ENCODE measurements at regions not wholly inside any gene's neighbourhood (a gene's known extent, or its start where the extent isn't known, plus 50 kb on each side); places are given as distances from the start of the nearest gene placed in this dataset.
"Not testable (repeated sequence)": the region's sequence is repeated elsewhere in the genome, so short reads cannot be mapped to it uniquely, and the experiment has no call there.

DNA sequence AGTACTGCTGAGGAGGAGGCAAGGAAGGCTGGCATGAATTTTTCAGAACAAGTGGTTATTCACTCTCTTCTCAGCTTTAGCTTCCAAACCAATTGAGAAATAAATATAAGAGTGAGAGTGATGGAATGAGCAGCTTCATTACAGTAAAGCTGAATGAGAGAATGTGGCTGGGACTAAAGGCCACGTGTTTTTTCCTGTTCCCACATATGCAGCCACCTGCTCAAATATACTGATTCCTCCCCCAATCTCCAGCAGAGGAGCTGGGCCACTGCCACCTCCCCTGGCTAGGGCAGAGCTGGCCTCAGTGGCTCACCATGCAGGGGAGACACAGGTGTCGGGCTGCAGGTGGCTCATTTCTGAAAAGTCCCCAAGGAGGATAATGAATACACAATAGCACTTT is 1505.3 kb upstream of the WWC1 start:
- TF ChIP-seq, protein P1, sequence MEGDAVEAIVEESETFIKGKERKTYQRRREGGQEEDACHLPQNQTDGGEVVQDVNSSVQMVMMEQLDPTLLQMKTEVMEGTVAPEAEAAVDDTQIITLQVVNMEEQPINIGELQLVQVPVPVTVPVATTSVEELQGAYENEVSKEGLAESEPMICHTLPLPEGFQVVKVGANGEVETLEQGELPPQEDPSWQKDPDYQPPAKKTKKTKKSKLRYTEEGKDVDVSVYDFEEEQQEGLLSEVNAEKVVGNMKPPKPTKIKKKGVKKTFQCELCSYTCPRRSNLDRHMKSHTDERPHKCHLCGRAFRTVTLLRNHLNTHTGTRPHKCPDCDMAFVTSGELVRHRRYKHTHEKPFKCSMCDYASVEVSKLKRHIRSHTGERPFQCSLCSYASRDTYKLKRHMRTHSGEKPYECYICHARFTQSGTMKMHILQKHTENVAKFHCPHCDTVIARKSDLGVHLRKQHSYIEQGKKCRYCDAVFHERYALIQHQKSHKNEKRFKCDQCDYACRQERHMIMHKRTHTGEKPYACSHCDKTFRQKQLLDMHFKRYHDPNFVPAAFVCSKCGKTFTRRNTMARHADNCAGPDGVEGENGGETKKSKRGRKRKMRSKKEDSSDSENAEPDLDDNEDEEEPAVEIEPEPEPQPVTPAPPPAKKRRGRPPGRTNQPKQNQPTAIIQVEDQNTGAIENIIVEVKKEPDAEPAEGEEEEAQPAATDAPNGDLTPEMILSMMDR (IDR thresholded peaks at IDR 0.05; ENCODE audit: insufficient read depth, low read length, poor library complexity, severe bottlenecking): no peak
- Histone ChIP-seq H3K27me3 (replicated peaks; ENCODE audit: control insufficient read depth, insufficient read depth, low read length) (no peaks in the 10 kb centered on the region), H3K4me3 (replicated peaks; ENCODE audit: low read depth, low read length) (no peak overlapping the region), H3K36me3 (ENCODE audit: control insufficient read depth, insufficient read depth, low read length) (no peaks in the 10 kb centered on the region)
- DNase-seq (ENCODE audit: extremely low read depth, insufficient read length): no peak

DNA sequence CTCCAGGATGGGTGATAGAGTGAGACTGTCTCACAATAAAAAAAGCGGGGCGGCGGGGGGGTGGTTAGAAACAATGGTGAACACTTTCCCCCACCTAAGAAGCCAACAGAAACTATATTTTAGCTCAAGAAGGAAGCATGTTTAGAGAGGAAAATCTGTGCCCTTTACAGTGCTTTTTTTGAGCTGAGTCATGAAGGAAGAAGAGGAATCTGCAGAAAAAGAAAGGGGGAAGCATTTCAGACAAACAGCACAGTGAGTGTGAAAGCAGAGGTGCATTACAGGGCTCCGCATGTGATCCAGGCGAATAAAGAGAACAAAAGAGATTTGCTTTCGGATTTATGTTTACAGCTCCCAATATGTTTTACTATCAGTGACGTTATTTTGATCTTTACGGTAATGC is 1504.6 kb upstream of the WWC1 start:
- no peak overlapping the region for H3K4me3 ChIP-seq (replicated peaks; ENCODE audit: low read depth, low read length)
- TF ChIP-seq, protein P1 (IDR thresholded peaks at IDR 0.05; ENCODE audit: insufficient read depth, low read length, poor library complexity, severe bottlenecking): no peak
- no peak for DNase-seq (ENCODE audit: extremely low read depth, insufficient read length)
- H3K36me3 ChIP-seq (ENCODE audit: control insufficient read depth, insufficient read depth, low read length): no peaks in the 10 kb centered on the region
- H3K27me3 ChIP-seq (replicated peaks; ENCODE audit: control insufficient read depth, insufficient read depth, low read length): no peaks in the 10 kb centered on the region

DNA sequence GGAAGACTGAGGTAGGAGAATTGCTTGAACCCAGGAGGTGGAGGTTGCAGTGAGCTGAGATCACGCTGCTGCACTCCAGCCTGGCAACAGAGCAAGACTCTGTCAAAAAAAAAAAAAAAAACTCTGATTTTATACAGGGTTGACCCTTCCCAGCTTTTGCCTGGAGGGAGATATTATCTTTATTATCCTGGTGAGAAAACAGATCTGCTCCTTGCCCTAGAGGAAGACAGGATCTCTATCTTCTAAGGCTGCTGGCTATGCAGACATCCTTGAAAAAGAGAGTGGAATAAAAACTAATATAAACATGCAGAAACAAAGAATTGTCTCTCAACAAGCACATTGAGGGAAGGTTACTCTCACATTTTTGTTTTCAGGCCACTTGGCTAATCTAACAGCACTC is 1503.4 kb upstream of the WWC1 start:
- no peak for DNase-seq (ENCODE audit: extremely low read depth, insufficient read length)
- TF ChIP-seq, protein P1 (IDR thresholded peaks at IDR 0.05; ENCODE audit: insufficient read depth, low read length, poor library complexity, severe bottlenecking): no peak
- H3K27me3 ChIP-seq (replicated peaks; ENCODE audit: control insufficient read depth, insufficient read depth, low read length): no peaks in the 10 kb centered on the region
- H3K4me3 ChIP-seq (replicated peaks; ENCODE audit: low read depth, low read length): no peak overlapping the region
- no peaks in the 10 kb centered on the region for H3K36me3 ChIP-seq (ENCODE audit: control insufficient read depth, insufficient read depth, low read length)

DNA sequence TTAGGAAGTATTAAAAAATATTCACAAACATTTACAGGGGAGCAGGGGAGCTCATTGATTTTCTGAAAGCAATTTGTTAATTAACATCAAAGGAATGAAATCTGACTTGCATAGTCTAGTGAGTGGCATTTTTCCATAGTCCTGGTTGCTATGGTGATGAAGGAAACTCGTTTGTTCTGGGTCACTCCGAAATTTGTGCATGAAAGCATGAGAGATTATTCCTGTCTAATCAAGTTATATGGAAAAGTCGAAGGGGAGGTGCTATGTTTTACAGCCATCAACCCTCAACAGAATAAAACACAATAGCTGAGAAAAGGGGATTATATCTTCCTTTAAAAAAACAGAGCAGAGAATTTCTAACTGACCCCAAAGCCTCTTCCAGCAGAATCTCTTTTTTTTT is 1495.7 kb upstream of the WWC1 start:
- DNase-seq (ENCODE audit: extremely low read depth, insufficient read length): no peak
- TF ChIP-seq, protein P1 (IDR thresholded peaks at IDR 0.05; ENCODE audit: insufficient read depth, low read length, poor library complexity, severe bottlenecking): no peak
- H3K4me3 ChIP-seq (replicated peaks; ENCODE audit: low read depth, low read length): no peak overlapping the region
- no peaks in the 10 kb centered on the region for H3K36me3 ChIP-seq (ENCODE audit: control insufficient read depth, insufficient read depth, low read length)
- no peaks in the 10 kb centered on the region for H3K27me3 ChIP-seq (replicated peaks; ENCODE audit: control insufficient read depth, insufficient read depth, low read length)

DNA sequence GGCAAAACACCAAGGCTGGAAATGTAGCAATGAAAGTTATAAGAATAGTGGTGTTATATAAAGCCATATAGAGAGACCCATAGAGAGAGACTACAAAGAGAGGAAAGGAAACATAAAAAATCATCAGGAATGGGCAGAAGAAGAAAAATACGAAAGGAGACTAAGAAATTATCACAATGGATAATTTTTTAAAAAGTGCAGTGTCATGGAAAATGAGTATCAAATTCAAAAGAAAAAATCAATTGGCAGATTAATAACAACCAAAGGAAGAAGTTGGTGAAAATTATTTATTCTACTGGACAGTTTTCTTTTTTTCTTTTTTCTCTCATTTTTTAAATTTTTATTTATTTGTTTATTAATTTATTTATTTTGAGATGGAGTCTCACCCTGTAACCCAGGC is 1488.4 kb upstream of the WWC1 start:
- Histone ChIP-seq H3K27me3 (replicated peaks; ENCODE audit: control insufficient read depth, insufficient read depth, low read length) (no peaks in the 10 kb centered on the region), H3K4me3 (replicated peaks; ENCODE audit: low read depth, low read length) (no peak overlapping the region), H3K36me3 (ENCODE audit: control insufficient read depth, insufficient read depth, low read length) (no peaks in the 10 kb centered on the region)
- DNase-seq (ENCODE audit: extremely low read depth, insufficient read length): no peak
- TF ChIP-seq, protein P1 (IDR thresholded peaks at IDR 0.05; ENCODE audit: insufficient read depth, low read length, poor library complexity, severe bottlenecking): no peak

DNA sequence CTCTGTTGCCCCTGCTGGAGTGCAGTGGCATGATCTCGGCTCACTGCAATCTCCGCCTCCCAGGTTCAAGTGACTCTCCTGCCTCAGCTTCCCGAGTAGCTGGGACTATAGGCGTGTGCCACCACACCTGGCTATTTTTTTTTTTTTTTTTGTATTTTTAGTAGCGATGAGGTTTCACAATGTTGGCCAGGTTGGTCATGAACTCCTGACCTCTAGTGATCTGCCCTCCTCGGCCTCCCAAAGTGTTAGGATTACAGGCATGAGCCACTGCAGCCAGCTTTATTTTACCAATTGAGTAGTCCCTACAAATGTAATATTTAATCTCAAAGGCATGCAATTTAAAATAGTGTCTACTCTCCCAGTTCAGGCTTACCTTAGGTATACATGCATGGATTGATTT is 1487.2 kb upstream of the WWC1 start:
- DNase-seq (ENCODE audit: extremely low read depth, insufficient read length); H3K27me3 ChIP-seq (replicated peaks; ENCODE audit: control insufficient read depth, insufficient read depth, low read length); H3K4me3 ChIP-seq (replicated peaks; ENCODE audit: low read depth, low read length); H3K36me3 ChIP-seq (ENCODE audit: control insufficient read depth, insufficient read depth, low read length): not testable (repeated sequence)

DNA sequence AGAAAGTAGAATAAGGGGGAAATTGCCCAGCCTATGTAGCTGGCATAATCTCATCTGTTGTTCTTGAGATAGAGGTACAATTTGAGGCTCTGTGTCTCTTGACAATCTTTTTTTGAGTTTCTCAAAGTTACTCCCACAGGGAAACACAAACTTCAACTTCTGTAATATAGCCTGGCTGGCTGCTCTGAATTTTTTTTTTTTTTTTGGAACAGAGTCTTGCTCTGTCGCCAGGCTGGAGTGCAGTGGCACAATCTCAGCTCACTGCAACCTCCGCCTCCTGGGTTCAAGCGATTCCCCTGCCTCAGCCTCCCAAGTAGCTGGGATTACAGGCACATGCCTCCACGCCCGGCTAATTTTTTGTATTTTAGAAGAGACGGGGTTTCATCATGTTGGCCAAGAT is 1486.8 kb upstream of the WWC1 start:
- not testable (repeated sequence) for H3K36me3 ChIP-seq (ENCODE audit: control insufficient read depth, insufficient read depth, low read length); H3K27me3 ChIP-seq (replicated peaks; ENCODE audit: control insufficient read depth, insufficient read depth, low read length); H3K4me3 ChIP-seq (replicated peaks; ENCODE audit: low read depth, low read length); DNase-seq (ENCODE audit: extremely low read depth, insufficient read length)

DNA sequence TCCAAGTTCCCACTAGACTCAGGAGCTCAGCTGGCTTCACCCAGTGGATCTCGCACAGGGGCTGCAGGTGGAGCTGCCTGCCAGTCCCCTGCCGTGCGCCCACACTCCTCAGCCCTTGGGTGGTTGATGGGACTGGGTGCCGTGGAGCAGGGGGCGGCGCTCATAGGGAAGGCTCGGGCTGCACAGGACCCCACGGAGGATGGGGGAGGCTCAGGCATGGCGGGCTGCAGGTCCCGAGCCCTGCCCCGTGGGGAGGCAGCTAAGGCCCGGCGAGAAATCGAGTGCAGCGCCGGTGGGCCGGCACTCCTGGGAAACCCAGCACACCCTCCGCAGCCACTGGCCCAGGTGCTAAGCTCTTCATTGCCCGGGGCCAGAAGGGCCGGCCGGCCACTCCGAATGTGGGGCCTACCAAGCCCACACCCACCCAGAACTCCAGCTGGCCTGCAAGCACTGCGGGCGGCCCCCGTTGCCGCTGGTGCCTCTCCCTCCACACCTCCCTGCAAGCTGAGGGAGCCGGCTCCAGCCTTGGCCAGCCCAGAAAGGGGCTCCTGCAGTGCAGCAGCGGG is 1481.3 kb upstream of the WWC1 start:
- H3K36me3 ChIP-seq (ENCODE audit: control insufficient read depth, insufficient read depth, low read length); H3K27me3 ChIP-seq (replicated peaks; ENCODE audit: control insufficient read depth, insufficient read depth, low read length); H3K4me3 ChIP-seq (replicated peaks; ENCODE audit: low read depth, low read length); DNase-seq (ENCODE audit: extremely low read depth, insufficient read length): not testable (repeated sequence)
